ENCODE measurements at regions not wholly inside any gene's neighbourhood (a gene's known extent, or its start where the extent isn't known, plus 50 kb on each side); places are given as distances from the start of the nearest gene placed in this dataset.
"Not testable (repeated sequence)": the region's sequence is repeated elsewhere in the genome, so short reads cannot be mapped to it uniquely, and the experiment has no call there.

- no peak for DNase-seq
- no peaks in the 10 kb centered on the region for H3K9me3 ChIP-seq
- no peaks in the 10 kb centered on the region for H3K27me3 ChIP-seq
- TF ChIP-seq CTCF (IDR thresholded peaks at IDR 0.05; ENCODE audit: low read depth, low read length) = no peak
- no peaks in the 10 kb centered on the region for H3K36me3 ChIP-seq
- no peaks in the 10 kb centered on the region for H3K4me1 ChIP-seq
- H3K4me3 ChIP-seq (ENCODE audit: low read depth, low read length) = no peak overlapping the region
Measured at GRCh38 chr5:33129309-33129708, 311.5 kb upstream of the TARS1 start.

- Histone ChIP-seq H3K36me3 (no peaks in the 10 kb centered on the region), H3K9me3 (no peaks in the 10 kb centered on the region), H3K4me3 (ENCODE audit: low read depth, low read length) (no peak overlapping the region), H3K27me3 (no peaks in the 10 kb centered on the region), H3K4me1 (no peaks in the 10 kb centered on the region)
- TF ChIP-seq CTCF (IDR thresholded peaks at IDR 0.05; ENCODE audit: low read depth, low read length) = no peak
- no peak for DNase-seq
Measured at GRCh38 chr5:33136785-33137184, 304.0 kb upstream of the TARS1 start.

- not testable (repeated sequence) for H3K36me3 ChIP-seq; H3K4me3 ChIP-seq (ENCODE audit: low read depth, low read length); H3K4me1 ChIP-seq; H3K27me3 ChIP-seq; DNase-seq; H3K9me3 ChIP-seq
Measured at GRCh38 chr5:33138145-33138544, 302.6 kb upstream of the TARS1 start.

- Histone ChIP-seq H3K4me1 (no peaks in the 10 kb centered on the region), H3K27me3 (no peaks in the 10 kb centered on the region)
- TF ChIP-seq CTCF (IDR thresholded peaks at IDR 0.05; ENCODE audit: low read depth, low read length) = no peak
Measured at GRCh38 chr5:33143405-33144123, 297.2 kb upstream of the TARS1 start.

GRCh38 chr5:33146881-33147280 lies 293.9 kb upstream of the TARS1 start:
- H3K4me3 ChIP-seq (ENCODE audit: low read depth, low read length) = no peak overlapping the region
- DNase-seq = no peak
- no peak for TF ChIP-seq CTCF (IDR thresholded peaks at IDR 0.05; ENCODE audit: low read depth, low read length)
- H3K27me3 ChIP-seq = no peaks in the 10 kb centered on the region
- H3K36me3 ChIP-seq = no peaks in the 10 kb centered on the region
- H3K9me3 ChIP-seq = no peaks in the 10 kb centered on the region
- no peaks in the 10 kb centered on the region for H3K4me1 ChIP-seq

More at GRCh38 chr5:33143405-33144123, 297.2 kb upstream of the TARS1 start:
- Histone ChIP-seq H3K4me3 (ENCODE audit: low read depth, low read length) (no peak overlapping the region), H3K36me3 (no peaks in the 10 kb centered on the region), H3K9me3 (no peaks in the 10 kb centered on the region)
- DNase-seq = no peak

- no peak for DNase-seq
- H3K27me3 ChIP-seq = no peaks in the 10 kb centered on the region
- no peaks in the 10 kb centered on the region for H3K9me3 ChIP-seq
- H3K36me3 ChIP-seq = no peaks in the 10 kb centered on the region
- H3K4me3 ChIP-seq (ENCODE audit: low read depth, low read length) = no peak overlapping the region
- H3K4me1 ChIP-seq = no peaks in the 10 kb centered on the region
- TF ChIP-seq CTCF (IDR thresholded peaks at IDR 0.05; ENCODE audit: low read depth, low read length) = no peak
Measured at GRCh38 chr5:33148076-33148513, 292.7 kb upstream of the TARS1 start.
